HL-60/S4 (cell line): ENCODE measurements at regions not wholly inside any gene's neighbourhood (a gene's known extent, or its start where the extent isn't known, plus 50 kb on each side); places are given as distances from the start of the nearest gene placed in this dataset.
"Not testable (repeated sequence)": the region's sequence is repeated elsewhere in the genome, so short reads cannot be mapped to it uniquely, and the experiment has no call there.

Experiments
- in situ Hi-C: fragments of 300-500 bp; cut with MboI; formaldehyde crosslinking; loops from 2 replicates; pipeline ENCODE4 v1.14.3; 2022; ENCODE audit warnings: low sequenced_read_pairs

DNA sequence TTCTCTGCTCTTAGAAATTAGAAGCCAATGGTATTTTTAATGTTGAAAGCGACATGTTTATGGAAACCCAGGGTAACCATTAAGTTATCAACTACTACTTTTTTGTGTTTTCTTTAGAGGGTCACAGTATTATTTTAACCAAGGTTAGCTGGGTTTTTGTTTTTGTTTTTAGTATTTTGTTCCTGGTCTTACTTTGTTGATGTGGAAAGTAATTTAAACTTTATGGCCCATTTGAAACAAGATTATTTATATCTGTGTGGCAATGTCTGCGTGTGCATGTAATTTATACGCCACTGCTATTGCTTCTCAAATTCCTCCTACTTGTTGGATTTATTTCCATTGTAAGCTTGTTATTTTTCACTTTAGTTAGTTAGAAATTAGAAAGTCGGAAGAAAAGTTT, 722.1 kb upstream of the NR2F2 start:
- in situ Hi-C loops, result no loop called here

DNA sequence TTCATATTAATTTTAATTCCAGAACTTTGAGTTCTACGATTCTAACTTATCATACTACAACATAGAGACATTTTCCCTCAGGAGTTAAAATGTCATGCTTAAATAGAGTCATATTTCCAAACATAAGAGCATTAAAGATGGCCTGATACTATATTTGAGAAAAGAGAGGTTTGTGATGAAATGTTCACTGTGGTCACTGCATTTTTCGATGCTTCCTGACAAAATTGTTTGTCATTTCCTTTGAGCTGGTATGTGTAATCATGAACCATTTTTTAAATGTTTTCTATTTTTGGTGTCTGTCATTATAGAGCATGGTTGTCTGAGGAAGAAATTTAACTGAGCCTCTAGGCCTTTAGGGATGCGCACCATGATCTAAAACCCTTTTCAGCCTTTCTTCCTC, 721.4 kb upstream of the NR2F2 start:
- in situ Hi-C loops, result no loop called here

DNA sequence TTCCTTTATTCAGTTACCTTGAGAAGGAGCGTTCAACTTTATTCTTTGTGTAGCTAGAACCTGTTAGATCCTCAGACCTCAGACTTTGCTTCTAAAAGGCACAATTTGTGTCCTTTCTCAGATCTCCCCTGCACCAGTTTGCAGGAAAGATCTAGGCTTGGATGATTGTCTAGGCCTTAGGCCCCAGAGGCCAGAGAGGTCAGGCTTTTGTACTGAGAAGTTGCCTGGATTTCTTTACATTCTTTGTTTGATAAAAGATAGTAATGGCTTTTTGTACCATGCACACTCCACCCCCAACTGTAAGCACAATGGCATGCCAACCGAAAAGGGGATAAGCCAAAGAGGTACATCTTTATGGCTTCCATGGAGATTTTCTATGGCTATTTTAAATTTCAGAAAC, 719.6 kb upstream of the NR2F2 start:
- in situ Hi-C loops, result no loop called here

DNA sequence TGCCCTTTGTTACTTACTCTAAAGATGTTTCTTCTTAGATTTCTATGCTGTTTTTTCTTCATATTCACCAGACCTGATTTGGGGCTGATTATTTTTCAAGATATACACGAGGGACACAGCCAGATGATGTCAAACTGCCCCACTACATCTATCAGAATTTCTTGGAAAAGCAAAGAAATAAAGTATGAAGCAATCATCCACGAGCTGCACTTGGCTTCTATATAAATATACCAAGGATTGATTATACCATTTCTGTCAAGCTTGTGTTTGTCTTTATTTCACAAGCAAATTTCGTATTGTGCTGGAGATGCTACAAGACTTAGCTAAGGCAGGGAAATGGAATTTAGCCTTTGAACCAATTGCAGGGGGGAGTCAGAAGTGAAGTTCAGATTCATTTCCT, 715.1 kb upstream of the NR2F2 start:
- in situ Hi-C loops, result no loop called here

DNA sequence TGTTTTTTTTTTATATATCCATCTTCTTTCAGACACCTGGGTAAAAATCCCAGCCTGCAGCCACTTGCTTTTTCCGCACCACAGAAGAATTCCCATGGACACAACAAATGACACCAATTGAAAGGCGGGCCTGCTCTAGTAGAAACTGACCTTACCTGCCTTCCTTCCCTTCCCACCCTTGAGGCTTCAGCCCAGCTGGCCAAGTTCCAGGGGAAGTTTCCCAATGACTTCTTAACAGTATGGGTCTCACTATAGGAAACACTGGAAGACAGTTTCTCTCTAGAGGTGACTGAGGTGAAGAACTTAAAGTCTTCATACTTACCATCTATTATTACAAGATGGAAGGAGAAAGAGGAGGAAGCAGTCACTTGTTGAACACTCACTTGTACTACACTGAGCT, 714.2 kb upstream of the NR2F2 start:
- in situ Hi-C loops, result no loop called here

DNA sequence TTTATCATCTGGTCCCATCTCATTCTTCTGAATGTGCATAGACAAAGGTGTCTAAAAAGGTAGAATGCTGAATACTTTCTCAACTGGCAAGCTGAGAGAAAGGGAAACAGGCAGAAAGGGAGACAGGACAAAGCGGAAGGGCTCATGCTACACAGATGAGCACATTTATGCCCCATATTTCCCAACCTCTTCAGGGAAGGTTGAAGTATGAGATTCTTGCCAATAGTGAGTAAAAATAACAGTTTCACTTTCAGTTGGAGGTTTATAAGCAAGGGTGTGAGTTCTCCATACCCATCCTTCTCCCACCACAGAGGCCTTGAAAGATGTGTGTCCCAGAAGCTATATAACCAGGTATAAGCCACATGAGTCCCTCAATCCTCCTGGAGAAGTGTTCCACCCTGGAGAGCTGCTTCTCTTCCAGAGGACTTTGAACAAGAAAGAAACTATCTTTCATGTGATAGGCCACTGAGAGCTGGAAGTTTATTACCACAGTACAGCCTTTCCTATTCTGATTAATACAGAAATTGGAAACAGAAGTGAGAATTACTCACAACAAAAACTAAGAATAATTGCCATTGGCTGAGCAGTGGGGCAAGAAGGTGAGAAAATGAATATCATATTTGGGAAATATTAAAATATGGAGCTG, 709.4 kb upstream of the NR2F2 start:
- in situ Hi-C loops, result no loop called here

DNA sequence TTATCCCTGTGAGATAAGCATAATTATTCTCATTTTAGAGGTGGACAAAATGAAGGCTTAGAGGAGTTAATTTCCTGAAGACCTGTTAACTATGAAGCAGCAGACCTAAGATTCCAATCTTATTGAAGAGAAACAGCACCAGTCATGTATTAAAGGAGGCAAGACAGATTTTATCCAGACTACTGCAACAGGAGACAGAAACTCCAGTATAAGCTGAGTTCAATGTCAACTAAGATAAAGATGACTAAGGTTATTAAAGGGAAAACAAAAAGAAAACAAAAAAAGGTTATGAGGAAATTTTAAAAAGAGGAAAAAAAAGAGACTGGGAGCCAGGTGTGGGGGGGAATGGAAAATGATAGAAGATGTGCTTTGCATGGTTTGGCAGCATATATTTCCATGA, 707.7 kb upstream of the NR2F2 start:
- in situ Hi-C loops, result no loop called here

DNA sequence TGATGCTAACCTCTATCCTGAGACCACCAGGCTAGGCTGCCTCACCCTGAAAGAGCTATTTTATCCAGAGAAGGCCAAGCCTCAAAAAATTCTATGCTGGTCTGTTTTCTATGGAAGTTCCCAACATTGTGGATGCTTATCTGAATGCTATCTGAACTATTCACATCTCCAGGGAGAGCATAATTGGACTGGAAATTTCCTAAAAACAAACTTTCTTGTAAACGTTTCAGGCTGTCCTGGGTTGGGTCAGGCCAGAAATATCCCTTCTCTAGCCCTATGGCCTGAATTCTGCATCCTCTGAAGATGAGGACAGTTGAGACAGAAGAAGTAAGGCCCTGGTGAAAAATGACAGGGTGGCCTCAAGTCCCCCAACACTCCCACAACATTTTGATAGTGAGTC, 706.4 kb upstream of the NR2F2 start:
- in situ Hi-C loops, result no loop called here

DNA sequence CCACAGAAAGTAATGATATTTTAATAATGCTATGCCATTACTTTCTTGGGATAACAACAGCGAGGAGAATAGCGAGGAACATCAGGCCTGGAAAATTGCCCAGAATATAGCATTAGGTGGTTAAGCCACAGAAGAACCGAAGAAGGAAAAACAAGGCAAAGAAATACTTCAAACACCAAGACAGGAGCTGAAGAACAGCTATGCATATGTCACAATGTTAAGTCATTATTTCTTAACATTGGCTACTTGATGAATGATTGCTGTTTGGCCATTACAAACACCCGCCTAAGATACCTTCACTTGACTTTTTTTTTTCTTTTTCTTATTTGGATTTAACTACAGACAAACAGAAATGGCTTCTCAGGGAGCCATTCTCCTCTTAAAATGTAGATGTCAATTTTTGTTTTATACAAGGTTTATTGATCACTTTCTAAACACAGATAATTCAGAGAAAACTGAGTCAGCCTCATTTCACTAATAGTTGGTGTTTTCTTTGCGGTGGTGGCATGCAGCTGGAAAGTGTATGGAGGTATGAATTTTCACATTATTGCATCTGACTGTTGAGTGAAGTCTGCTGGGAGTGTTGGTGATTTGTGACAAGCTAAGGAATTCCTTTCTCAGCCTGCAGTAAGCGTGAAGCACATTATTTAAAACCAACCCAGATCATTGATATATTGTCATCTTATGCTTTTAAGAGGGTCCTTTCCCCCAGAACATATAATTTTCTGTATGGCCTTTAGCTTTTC, 705.7 kb upstream of the NR2F2 start:
- in situ Hi-C loops, result no loop called here

DNA sequence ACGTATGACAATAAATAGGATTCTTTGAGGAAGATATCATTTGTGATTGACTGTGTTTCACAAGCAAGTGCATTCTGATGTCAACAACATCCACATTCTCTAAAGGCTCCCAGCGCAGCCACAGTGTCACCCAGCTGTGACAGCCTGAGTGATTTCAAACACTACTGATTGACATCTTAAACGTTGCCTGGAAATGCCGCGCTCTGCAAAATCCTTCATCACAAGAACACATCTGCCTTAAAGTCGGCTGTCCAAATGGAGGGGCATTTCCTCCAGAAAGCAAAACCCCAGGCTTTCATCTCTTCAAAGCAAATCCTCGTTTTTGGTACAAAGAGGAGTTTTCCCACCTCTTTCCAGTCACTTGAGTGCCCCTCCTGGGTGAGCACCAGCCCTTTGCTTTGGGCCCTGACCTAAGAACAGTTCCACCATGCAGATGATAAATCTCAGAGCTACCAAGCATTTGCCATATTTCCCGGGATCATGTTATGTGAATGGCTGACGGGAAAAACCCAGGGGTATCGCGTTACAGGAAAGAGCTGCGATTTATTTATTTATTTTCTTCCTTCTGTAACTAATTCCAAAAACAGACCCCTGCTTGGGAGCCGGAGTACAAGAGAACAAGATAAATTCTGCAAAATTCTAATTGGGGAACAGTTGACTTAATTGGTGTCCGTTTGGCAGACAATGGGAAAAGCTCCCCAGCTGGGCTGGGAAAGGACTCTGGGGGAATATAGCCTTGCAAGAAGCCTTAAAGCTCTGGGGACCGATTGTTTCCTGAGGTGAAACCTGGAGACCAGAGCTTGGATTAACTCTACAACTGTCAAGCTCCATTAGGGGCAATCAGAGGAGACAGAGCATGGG, 703.8 kb upstream of the NR2F2 start:
- in situ Hi-C loops, result no loop called here

DNA sequence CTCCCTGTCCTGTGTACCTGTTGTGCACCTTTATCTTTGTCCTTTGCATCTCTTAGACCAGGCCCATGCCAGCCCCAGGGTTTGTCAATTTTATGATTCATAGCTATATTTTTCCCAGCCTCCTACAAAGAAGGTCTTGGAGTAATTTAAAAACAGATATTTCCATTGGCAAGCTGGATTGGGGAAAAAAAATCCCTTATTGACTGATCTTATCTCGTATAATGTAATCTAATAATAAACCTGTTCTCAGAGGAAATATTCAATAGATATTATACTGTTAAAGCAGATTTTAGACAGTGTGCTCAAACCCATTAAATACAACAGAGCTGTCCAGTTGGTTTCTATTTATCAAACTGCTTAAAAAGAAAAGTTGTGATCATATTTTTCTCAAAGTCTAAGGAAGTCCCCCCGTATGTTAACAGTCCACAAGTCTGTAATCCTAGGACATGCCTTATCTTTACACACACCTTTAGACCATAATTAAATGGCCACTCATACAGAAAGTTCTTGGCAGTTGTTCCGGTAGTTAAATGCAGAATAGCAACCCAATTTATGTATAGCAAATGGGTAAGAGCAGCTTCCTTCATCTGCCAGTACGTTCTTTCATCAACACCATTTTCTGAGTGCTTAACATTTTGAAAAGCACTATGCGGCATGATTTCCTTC, 700.9 kb upstream of the NR2F2 start:
- in situ Hi-C loops, result no loop called here

DNA sequence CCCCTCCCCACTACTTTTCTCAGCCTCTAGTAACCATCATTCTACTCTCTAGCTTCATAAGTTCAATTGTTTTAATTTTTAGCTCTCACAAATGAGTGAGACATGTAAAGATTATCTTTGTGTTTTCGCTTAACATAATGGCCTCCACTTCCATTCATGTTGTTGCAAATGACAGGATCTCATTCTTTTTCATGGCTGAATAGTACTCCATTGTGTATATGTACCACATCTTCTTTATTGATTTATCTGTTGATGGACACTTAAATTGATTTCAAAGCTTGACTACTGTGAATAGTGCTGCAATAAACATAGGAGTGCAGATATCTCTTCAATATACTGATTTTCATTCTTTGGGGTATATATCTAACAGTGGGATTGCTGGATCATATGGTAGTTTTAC, 699.8 kb upstream of the NR2F2 start:
- in situ Hi-C loops, result no loop called here

DNA sequence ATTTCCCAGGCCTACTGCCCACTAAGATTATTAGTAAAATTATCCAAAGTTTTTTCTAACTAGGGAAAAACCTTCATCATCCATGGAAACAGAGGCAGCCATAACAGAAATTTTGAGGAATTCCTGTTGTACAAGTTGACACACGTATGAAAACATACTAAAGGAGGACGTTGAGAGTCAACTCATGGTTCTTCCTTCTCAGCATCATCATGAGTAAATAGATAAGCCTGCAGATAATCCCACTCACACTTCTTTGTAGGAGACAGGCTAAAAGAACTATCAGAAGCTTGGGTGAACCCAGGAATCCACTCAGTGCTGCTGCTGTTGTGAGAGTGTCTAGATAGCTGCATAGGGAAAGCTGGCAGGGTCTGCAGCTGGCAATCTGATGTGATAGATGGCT, 694.8 kb upstream of the NR2F2 start:
- in situ Hi-C loops, result no loop called here

DNA sequence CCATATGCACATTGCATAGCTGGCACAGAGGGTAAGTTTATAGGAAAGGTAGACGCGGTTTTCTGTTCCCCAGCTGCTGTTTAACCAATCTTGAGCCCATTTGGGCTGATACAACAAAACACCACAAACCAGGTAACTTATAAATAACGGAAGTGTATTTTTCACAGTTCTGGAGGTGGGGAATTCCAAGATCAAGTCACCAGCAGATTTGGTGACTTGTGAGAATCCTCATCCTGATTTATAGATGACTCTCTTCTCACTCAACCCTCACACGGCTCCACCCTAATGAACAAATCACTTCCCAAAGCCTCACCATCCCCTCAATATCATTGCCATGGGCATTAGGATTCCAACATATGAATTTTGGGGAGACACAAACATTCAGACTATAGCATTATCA, 694.4 kb upstream of the NR2F2 start:
- in situ Hi-C loops, result no loop called here

DNA sequence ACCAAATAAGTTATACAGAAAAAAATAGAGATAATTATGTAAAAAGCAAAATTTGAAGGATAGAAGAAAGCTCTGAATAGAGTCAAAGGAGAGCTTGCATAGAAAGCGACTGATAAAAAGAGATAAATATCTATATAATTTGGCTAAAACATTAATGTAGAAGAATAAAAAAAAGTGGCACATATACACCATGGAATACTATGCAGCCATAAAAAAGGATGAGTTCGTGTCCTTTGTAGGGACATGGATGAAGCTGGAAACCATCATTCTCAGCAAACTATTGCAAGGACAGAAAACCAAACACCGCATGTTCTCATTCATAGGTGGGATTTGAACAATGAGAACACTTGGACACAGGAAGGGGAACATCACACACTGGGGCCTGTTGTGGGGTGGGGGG, 693.3 kb upstream of the NR2F2 start:
- in situ Hi-C loops, result not testable (repeated sequence)

DNA sequence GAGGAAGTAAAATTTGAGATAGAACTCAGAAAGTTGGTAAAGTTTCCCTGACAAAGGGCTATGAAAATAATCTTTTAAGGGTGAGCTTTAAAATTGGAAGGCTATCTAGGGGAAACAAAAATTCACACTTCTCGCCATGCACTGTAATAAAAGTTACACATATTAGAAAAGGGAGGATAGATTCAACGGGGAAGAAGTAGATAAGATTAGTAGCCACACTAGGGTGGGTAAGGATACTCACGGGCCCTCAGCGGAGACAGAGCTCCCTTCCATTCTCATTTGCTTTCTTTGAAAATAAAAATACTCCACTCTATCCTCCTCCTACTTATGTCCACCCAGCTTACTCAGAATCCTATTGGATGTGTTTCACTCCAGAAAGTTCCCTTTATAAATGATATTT, 691.3 kb upstream of the NR2F2 start:
- in situ Hi-C loops, result no loop called here

DNA sequence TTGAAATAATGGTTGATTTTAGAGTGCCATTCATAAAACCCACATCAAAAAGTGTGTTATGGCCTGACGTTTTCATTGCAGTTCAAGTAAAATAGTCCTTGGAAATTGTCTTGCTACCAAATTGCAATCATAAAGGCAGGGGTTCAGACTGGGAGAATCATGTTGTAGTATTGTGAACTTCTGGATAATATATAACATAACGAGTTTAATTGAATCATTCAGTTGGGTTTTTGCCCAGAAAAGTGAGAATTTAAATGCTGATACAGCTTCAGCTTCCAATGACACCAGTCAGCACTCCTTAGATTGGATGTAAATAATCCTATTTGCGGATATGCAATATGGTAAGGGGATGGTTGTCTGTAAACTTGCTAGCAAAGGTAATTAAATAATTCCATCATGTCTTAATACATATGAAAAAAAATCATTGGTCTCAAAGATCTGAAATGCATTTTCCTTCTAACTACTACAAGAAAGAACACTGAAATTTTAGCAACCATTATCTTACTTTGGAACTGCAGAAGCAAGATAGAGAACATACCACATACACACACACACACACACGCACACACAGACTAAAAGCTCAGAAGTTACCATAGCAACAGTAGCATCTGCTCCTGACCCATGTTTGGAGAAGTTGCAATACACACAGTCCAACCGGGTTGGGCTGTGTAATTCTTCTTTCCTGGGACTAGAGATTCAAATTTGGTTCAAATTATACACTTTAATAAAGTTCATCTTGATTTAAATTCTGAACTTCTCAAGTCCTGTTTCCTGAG, 686.2 kb upstream of the NR2F2 start:
- in situ Hi-C loops, result no loop called here

DNA sequence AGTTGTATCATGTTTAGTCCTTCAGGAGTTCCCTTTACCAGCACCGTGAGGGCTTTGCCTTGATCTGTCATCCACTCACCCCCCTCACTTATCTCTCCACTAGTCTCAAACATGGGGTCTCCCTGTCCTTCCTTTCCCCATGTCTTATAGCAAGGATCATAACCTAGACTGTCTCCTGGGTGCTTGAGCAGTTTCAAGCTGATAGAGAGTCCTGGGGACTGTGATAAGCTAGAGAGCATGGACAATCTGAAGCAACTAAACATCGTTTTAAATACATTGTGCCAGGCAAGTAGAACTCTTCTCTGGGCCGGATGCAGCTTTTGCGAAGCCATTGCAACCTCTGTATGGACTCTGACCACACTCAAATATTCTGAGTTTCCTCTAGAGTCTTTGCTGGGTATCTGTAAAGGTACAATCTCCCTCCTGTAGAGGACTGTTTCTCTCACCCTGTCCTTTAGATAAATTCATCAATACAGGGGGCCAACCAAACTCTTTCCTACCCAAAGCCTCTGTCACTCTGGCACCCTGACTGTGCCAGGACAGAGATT, 684.6 kb upstream of the NR2F2 start:
- in situ Hi-C loops, result no loop called here

DNA sequence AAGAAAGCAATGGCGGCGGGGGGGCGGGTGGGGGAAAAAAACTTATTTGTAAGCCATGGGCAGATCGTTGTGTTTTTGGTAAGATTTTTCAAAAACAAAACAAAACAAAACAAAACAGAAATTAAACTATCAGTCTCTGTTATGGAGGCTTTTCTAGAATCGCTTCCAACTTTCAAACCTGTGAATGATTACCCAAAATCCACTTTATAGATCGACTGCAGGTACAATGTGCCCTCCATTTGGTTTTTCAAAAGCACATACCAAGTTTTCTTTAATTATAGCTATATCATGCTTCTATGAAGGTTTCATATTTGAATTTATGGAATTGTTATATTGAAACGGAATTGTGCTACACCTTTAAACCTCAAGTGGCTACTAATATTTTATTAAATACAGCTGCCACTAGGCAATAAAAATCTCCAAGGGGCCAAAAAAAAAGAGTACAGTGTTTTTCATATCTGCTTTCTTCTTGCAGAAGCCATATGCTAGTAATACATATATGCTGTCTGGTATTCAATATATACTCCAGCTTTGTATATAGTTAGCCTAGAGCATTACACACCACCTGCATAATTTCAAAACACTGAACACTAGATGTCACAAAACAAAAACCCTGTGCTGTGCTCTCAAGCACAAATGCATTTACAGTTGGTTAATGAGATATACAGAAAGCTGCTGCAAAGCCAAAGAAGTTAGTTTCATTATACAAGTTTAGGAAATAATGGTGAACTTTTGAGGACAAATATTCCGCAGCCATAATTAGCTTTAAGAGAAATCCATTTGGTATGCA, 683.8 kb upstream of the NR2F2 start:
- in situ Hi-C loops, result no loop called here
